Osteoblast (primary cell): ENCODE measurements at regions not wholly inside any gene's neighbourhood (a gene's known extent, or its start where the extent isn't known, plus 50 kb on each side); places are given as distances from the start of the nearest gene placed in this dataset.

ENCODE experiments used
- DNase-seq: peaks from one replicate; pipeline ENCODE4 v3.0.0; 2011; ENCODE audit warnings: low spot score, mixed read lengths; ENCODE audit not compliant: insufficient read length; ENCODE audit errors: missing footprints
- H2AFZ ChIP-seq: 2 replicates; pipeline ENCODE4 v1.6.0; 2011; ENCODE audit warnings: mild to moderate bottlenecking, low read length
- H3K27ac ChIP-seq: 2 replicates; pipeline ENCODE4 v1.5.1; 2011; ENCODE audit warnings: mild to moderate bottlenecking, low read depth, low read length, moderate library complexity
- H3K27me3 ChIP-seq: 2 replicates; pipeline ENCODE4 v1.6.0; 2012; ENCODE audit warnings: mild to moderate bottlenecking, control low read depth, inconsistent platforms, low read length, moderate library complexity; ENCODE audit not compliant: insufficient read depth
- H3K36me3 ChIP-seq: 2 replicates; pipeline ENCODE4 v1.5.1; 2011; ENCODE audit warnings: mild to moderate bottlenecking, low read length, control low read depth, moderate library complexity; ENCODE audit not compliant: insufficient read depth
- H3K4me1 ChIP-seq: 2 replicates; pipeline ENCODE4 v1.5.1; 2011; ENCODE audit warnings: mild to moderate bottlenecking, low read length, control low read depth, moderate library complexity; ENCODE audit not compliant: insufficient read depth
- H3K4me2 ChIP-seq: 2 replicates; pipeline ENCODE4 v1.6.0; 2011; ENCODE audit warnings: mild to moderate bottlenecking, low read length; ENCODE audit not compliant: insufficient read depth
- H3K4me3 ChIP-seq: fragments of 200-600 bp; sonication (generic); 3 replicates; pipeline ENCODE4 v1.5.1; 2012; ENCODE audit warnings: mild to moderate bottlenecking, low read length, inconsistent platforms; ENCODE audit not compliant: insufficient read depth
- H3K79me2 ChIP-seq: 2 replicates; pipeline ENCODE4 v1.6.0; 2012; ENCODE audit warnings: mild to moderate bottlenecking, low read length, control low read depth, inconsistent platforms; ENCODE audit not compliant: insufficient read depth
- H3K9me3 ChIP-seq: 2 replicates; pipeline ENCODE4 v1.5.1; 2011; ENCODE audit warnings: low read depth, low read length, control low read depth
- H4K20me1 ChIP-seq: 2 replicates; pipeline ENCODE4 v1.6.0; 2012; ENCODE audit warnings: mild to moderate bottlenecking, low read length, control low read depth; ENCODE audit not compliant: insufficient read depth
- TF ChIP-seq, protein P1 (sequence below): IDR thresholded peaks from 2 replicates; pipeline ENCODE4 v1.5.1; 2011; ENCODE audit warnings: mild to moderate bottlenecking, low read depth, low read length, moderate library complexity; ENCODE audit errors: extremely low read depth

DNA sequence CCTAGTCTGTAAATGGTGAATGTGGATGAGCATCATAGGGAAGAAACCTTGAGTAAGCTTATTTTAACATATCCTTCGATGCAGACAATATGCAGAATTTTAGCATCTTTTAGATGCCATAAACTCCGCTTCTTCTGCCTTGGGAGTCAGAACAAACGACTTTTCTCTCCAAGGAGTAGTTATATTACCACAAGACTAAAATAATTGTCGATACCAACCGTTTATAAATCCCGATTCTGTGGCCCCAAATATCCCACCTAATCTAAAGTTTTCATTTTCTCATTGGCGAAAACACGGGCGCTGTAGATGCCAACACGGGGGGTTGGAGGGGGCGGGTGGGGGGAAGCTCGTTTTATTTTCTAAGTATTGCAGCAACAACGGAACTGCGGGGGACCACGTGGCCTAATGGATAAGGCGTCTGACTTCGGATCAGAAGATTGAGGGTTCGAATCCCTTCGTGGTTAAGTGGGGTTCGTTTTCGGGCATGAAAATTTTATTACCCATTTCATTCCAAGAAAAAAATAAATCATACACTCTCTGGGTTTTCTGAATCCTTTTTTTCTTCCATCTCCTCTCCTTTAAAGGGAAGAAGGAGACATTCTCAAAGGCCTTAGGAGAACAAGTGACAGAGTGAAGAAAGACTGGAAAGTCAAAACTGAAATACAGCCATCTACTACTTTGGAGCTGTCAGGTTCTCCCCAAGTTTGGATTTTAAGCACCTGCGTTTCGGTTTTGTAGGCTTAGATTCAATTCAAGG, 65.5 kb upstream of the BTN3A2 start:
- H3K79me2 ChIP-seq: no peaks in the 10 kb centered on the region
- peak overlapping the region; percentile 30 for H3K4me3 ChIP-seq
- peaks cover 21% of the 10 kb centered on the region for H3K4me1 ChIP-seq
- peak overlapping the region; percentile 12 for H2AFZ ChIP-seq
- DNase-seq: no peak
- H3K9me3 ChIP-seq: no peaks in the 10 kb centered on the region
- H3K27ac ChIP-seq: no peak overlapping the region
- H4K20me1 ChIP-seq: no peaks in the 10 kb centered on the region
- no peaks in the 10 kb centered on the region for H3K36me3 ChIP-seq
- TF ChIP-seq, protein P1, sequence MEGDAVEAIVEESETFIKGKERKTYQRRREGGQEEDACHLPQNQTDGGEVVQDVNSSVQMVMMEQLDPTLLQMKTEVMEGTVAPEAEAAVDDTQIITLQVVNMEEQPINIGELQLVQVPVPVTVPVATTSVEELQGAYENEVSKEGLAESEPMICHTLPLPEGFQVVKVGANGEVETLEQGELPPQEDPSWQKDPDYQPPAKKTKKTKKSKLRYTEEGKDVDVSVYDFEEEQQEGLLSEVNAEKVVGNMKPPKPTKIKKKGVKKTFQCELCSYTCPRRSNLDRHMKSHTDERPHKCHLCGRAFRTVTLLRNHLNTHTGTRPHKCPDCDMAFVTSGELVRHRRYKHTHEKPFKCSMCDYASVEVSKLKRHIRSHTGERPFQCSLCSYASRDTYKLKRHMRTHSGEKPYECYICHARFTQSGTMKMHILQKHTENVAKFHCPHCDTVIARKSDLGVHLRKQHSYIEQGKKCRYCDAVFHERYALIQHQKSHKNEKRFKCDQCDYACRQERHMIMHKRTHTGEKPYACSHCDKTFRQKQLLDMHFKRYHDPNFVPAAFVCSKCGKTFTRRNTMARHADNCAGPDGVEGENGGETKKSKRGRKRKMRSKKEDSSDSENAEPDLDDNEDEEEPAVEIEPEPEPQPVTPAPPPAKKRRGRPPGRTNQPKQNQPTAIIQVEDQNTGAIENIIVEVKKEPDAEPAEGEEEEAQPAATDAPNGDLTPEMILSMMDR: no peak
- H3K4me2 ChIP-seq: peak overlapping the region; percentile 53
- H3K27me3 ChIP-seq: no peaks in the 10 kb centered on the region

DNA sequence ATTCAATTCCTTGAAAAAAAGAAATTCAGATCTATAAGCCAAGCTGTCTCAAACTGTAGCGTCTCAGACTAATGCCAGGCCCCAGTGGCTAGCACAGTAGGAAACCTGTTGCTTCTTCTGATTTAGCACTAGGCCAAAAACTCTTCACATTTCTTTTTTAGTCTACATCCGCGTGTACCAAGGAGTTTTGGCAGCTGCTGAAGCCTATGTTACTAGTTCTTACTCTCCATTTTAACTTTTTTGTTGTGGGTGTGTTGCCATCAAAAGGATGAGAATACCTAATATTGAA, 65.0 kb upstream of the BTN3A2 start:
- H3K4me2 ChIP-seq: no peak overlapping the region
- peaks cover 21% of the 10 kb centered on the region for H3K4me1 ChIP-seq
- no peak overlapping the region for H3K4me3 ChIP-seq
- no peaks in the 10 kb centered on the region for H3K27me3 ChIP-seq
- no peaks in the 10 kb centered on the region for H3K9me3 ChIP-seq
- H2AFZ ChIP-seq: no peak overlapping the region
- DNase-seq: no peak
- no peaks in the 10 kb centered on the region for H3K36me3 ChIP-seq
- TF ChIP-seq, protein P1: no peak
- no peak overlapping the region for H3K27ac ChIP-seq
- no peaks in the 10 kb centered on the region for H3K79me2 ChIP-seq
- no peaks in the 10 kb centered on the region for H4K20me1 ChIP-seq

DNA sequence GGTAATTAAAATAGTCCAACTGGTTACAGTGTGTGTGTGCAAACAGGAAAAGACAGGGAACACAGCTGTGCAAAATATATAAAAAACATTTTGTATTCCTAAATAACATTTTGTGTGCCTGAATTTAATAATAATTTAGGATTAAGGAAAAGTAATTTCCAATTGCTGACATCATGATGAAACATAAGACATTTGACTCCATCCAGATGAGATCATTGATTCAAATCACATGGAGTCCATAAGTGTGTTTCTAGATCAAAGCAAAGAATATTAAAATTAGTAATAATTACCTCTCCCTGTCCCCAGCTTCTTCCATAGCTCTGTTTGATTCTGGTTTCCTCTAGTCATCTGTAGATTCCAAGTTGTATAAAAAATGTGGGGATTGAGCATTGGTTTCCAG, 64.6 kb upstream of the BTN3A2 start:
- H3K4me3 ChIP-seq: no peak overlapping the region
- no peaks in the 10 kb centered on the region for H3K27me3 ChIP-seq
- H3K4me1 ChIP-seq: peaks cover 19% of the 10 kb centered on the region
- no peak for DNase-seq
- H3K27ac ChIP-seq: no peak overlapping the region
- no peaks in the 10 kb centered on the region for H3K79me2 ChIP-seq
- H3K36me3 ChIP-seq: no peaks in the 10 kb centered on the region
- no peak overlapping the region for H2AFZ ChIP-seq
- H3K9me3 ChIP-seq: no peaks in the 10 kb centered on the region
- TF ChIP-seq, protein P1: no peak
- H3K4me2 ChIP-seq: no peak overlapping the region
- no peaks in the 10 kb centered on the region for H4K20me1 ChIP-seq

DNA sequence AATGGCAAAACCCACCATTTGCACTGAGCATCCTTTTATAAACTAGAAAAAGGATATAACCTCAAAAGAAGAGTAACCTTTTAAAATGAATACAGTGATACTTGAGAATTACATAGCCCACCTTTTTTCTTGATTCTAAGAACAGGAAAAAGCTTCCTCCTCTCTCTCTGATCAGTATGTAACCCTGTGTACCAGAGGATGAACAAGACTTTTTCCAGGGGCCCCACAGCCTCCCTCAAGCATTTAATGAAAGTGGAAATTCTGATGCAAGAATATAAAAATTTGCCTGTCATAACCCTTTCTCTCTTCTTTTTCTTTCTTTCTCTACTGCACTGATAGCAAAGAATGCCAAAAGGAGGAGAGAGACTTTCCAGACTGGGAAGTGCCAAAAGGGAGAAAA, 64.2 kb upstream of the BTN3A2 start:
- Histone ChIP-seq H3K27ac (no peak overlapping the region), H4K20me1 (no peaks in the 10 kb centered on the region), H2AFZ (no peak overlapping the region), H3K79me2 (no peaks in the 10 kb centered on the region), H3K27me3 (no peaks in the 10 kb centered on the region), H3K36me3 (no peaks in the 10 kb centered on the region), H3K4me3 (no peak overlapping the region), H3K4me1 (peaks cover 14% of the 10 kb centered on the region), H3K9me3 (no peaks in the 10 kb centered on the region), H3K4me2 (no peak overlapping the region)
- TF ChIP-seq, protein P1: no peak
- DNase-seq: no peak
